ENCODE measurements at regions not wholly inside any gene's neighbourhood (a gene's known extent, or its start where the extent isn't known, plus 50 kb on each side); places are given as distances from the start of the nearest gene placed in this dataset.

DNA sequence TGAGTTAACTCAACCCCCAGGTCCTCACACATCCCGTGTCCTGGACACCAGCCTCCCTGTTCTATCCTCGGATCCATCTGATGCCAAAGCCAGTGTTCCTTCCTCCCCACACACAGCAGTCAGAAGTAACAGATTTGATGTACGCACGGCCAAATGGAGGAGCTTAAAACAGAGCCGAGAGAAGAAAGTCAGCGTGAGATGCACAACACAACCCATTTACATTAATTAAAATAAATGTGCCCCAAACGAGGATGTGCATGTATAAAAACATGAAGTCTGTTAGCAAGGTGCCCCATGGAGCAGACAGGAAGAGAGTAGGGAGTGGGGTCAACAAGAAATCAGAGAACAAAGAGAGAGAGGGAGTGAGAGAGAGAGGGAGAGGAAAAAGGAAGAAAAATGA, 191.2 kb downstream of the HAUS1 start:
- TF ChIP-seq ZFP30 (CRISPR knock-in tag; IDR thresholded peaks at IDR 0.05): no peak
- TF ChIP-seq, protein P1, sequence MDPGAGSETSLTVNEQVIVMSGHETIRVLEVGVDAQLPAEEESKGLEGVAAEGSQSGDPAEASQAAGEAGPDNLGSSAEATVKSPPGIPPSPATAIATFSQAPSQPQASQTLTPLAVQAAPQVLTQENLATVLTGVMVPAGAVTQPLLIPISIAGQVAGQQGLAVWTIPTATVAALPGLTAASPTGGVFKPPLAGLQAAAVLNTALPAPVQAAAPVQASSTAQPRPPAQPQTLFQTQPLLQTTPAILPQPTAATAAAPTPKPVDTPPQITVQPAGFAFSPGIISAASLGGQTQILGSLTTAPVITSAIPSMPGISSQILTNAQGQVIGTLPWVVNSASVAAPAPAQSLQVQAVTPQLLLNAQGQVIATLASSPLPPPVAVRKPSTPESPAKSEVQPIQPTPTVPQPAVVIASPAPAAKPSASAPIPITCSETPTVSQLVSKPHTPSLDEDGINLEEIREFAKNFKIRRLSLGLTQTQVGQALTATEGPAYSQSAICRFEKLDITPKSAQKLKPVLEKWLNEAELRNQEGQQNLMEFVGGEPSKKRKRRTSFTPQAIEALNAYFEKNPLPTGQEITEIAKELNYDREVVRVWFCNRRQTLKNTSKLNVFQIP (CRISPR knock-in tag; IDR thresholded peaks at IDR 0.05; ENCODE audit: borderline replicate concordance, low read depth): no peak
- no peak for TF ChIP-seq TCF4 (CRISPR knock-in tag; IDR thresholded peaks at IDR 0.05; ENCODE audit: borderline replicate concordance)
- no peak for TF ChIP-seq RARB (CRISPR knock-in tag; IDR thresholded peaks at IDR 0.05)
- TF ChIP-seq, protein P2, sequence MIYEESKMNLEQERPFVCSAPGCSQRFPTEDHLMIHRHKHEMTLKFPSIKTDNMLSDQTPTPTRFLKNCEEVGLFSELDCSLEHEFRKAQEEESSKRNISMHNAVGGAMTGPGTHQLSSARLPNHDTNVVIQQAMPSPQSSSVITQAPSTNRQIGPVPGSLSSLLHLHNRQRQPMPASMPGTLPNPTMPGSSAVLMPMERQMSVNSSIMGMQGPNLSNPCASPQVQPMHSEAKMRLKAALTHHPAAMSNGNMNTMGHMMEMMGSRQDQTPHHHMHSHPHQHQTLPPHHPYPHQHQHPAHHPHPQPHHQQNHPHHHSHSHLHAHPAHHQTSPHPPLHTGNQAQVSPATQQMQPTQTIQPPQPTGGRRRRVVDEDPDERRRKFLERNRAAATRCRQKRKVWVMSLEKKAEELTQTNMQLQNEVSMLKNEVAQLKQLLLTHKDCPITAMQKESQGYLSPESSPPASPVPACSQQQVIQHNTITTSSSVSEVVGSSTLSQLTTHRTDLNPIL (CRISPR knock-in tag; IDR thresholded peaks at IDR 0.05; ENCODE audit: low read depth): no peak
- TF ChIP-seq, protein P3, sequence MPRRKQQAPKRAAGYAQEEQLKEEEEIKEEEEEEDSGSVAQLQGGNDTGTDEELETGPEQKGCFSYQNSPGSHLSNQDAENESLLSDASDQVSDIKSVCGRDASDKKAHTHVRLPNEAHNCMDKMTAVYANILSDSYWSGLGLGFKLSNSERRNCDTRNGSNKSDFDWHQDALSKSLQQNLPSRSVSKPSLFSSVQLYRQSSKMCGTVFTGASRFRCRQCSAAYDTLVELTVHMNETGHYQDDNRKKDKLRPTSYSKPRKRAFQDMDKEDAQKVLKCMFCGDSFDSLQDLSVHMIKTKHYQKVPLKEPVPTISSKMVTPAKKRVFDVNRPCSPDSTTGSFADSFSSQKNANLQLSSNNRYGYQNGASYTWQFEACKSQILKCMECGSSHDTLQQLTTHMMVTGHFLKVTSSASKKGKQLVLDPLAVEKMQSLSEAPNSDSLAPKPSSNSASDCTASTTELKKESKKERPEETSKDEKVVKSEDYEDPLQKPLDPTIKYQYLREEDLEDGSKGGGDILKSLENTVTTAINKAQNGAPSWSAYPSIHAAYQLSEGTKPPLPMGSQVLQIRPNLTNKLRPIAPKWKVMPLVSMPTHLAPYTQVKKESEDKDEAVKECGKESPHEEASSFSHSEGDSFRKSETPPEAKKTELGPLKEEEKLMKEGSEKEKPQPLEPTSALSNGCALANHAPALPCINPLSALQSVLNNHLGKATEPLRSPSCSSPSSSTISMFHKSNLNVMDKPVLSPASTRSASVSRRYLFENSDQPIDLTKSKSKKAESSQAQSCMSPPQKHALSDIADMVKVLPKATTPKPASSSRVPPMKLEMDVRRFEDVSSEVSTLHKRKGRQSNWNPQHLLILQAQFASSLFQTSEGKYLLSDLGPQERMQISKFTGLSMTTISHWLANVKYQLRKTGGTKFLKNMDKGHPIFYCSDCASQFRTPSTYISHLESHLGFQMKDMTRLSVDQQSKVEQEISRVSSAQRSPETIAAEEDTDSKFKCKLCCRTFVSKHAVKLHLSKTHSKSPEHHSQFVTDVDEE (CRISPR knock-in tag; IDR thresholded peaks at IDR 0.05): no peak
- no peak for TF ChIP-seq ESRRG (CRISPR knock-in tag; IDR thresholded peaks at IDR 0.05)
- no peak for TF ChIP-seq ZFP3 (CRISPR knock-in tag; IDR thresholded peaks at IDR 0.05)
- TF ChIP-seq SNAI2 (CRISPR knock-in tag; IDR thresholded peaks at IDR 0.05): no peak
- no peak for ATAC-seq

DNA sequence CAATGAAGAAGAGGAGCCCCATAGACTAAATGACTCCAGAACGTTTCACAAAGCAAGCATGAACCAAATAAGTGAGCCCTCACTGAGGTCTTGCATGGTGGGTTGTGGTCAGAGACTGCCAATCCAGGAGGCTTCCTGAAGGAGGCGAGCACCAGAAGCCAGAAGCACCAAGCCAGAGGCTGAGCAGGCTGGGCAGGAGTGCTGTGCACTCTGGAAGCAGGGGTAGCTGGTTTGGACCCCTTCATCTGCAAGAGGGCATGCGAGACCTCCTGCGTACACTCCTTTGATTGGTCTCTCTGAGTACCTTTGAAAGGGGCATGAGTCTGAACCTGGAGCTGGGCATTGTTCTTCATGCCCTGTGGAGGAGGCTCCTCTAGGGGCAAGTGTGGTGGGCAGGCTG, 192.5 kb downstream of the HAUS1 start:
- no peak for TF ChIP-seq ZFP30 (CRISPR knock-in tag; IDR thresholded peaks at IDR 0.05)
- ATAC-seq: no peak

DNA sequence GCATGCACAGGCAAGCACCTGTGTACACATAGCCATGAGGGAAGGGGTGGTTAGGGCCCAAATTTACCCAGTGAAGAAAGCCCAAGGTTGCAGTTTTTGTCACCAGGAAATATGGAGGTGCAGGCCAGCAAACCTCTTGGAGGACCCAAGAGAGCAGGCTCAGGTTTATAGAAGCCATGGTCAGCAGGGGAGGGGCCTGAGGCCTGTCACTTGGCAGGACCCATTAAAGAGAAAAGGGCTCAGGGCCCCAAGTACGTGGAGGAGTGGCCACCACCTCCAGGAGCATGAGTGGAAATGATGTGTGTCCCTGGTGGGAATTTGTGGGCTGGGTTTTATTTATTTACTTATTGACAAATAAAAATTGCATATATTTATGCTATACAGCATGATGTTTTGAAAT, 192.9 kb downstream of the HAUS1 start:
- no peak for ATAC-seq
- TF ChIP-seq BACH2 (CRISPR knock-in tag; IDR thresholded peaks at IDR 0.05; ENCODE audit: borderline replicate concordance) (no peak), ZFP3 (CRISPR knock-in tag; IDR thresholded peaks at IDR 0.05) (no peak), ARNTL (CRISPR knock-in tag; IDR thresholded peaks at IDR 0.05; ENCODE audit: borderline replicate concordance, low read depth) (no peak), ISL1 (CRISPR knock-in tag; IDR thresholded peaks at IDR 0.05) (no peak), CSDC2 (CRISPR knock-in tag; IDR thresholded peaks at IDR 0.05) (no peak), ZC3H10 (CRISPR knock-in tag; IDR thresholded peaks at IDR 0.05) (no peak), ZNF8 (CRISPR knock-in tag; IDR thresholded peaks at IDR 0.05) (no peak), PPARA (CRISPR knock-in tag; IDR thresholded peaks at IDR 0.05; ENCODE audit: borderline replicate concordance) (no peak), ZNF565 (CRISPR knock-in tag; conservative IDR thresholded peaks at IDR 0.05; ENCODE audit: low read depth) (no peak), ESRRG (CRISPR knock-in tag; IDR thresholded peaks at IDR 0.05) (no peak), GLIS3 (CRISPR knock-in tag; IDR thresholded peaks at IDR 0.05) (no peak), SNAI2 (CRISPR knock-in tag; IDR thresholded peaks at IDR 0.05) (no peak), RARB (CRISPR knock-in tag; IDR thresholded peaks at IDR 0.05) (no peak), TOX (CRISPR knock-in tag; IDR thresholded peaks at IDR 0.05; ENCODE audit: borderline replicate concordance) (no peak)
- TF ChIP-seq, protein P4, sequence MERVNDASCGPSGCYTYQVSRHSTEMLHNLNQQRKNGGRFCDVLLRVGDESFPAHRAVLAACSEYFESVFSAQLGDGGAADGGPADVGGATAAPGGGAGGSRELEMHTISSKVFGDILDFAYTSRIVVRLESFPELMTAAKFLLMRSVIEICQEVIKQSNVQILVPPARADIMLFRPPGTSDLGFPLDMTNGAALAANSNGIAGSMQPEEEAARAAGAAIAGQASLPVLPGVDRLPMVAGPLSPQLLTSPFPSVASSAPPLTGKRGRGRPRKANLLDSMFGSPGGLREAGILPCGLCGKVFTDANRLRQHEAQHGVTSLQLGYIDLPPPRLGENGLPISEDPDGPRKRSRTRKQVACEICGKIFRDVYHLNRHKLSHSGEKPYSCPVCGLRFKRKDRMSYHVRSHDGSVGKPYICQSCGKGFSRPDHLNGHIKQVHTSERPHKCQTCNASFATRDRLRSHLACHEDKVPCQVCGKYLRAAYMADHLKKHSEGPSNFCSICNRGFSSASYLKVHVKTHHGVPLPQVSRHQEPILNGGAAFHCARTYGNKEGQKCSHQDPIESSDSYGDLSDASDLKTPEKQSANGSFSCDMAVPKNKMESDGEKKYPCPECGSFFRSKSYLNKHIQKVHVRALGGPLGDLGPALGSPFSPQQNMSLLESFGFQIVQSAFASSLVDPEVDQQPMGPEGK (CRISPR knock-in tag; IDR thresholded peaks at IDR 0.05; ENCODE audit: borderline replicate concordance): no peak
- TF ChIP-seq, protein P1 (CRISPR knock-in tag; IDR thresholded peaks at IDR 0.05; ENCODE audit: borderline replicate concordance, low read depth): no peak
- TF ChIP-seq, protein P5, sequence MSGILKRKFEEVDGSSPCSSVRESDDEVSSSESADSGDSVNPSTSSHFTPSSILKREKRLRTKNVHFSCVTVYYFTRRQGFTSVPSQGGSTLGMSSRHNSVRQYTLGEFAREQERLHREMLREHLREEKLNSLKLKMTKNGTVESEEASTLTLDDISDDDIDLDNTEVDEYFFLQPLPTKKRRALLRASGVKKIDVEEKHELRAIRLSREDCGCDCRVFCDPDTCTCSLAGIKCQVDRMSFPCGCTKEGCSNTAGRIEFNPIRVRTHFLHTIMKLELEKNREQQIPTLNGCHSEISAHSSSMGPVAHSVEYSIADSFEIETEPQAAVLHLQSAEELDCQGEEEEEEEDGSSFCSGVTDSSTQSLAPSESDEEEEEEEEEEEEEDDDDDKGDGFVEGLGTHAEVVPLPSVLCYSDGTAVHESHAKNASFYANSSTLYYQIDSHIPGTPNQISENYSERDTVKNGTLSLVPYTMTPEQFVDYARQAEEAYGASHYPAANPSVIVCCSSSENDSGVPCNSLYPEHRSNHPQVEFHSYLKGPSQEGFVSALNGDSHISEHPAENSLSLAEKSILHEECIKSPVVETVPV (CRISPR knock-in tag; IDR thresholded peaks at IDR 0.05): no peak
- TF ChIP-seq, protein P3 (CRISPR knock-in tag; IDR thresholded peaks at IDR 0.05): no peak
- TF ChIP-seq, protein P2 (CRISPR knock-in tag; IDR thresholded peaks at IDR 0.05; ENCODE audit: low read depth): no peak

All from SK-N-SH treated with all-trans-retinoic acid at 6 μM for 48 hours (cell line).